ENCODE measurements at regions not wholly inside any gene's neighbourhood (a gene's known extent, or its start where the extent isn't known, plus 50 kb on each side); places are given as distances from the start of the nearest gene placed in this dataset.
"Not testable (repeated sequence)": the region's sequence is repeated elsewhere in the genome, so short reads cannot be mapped to it uniquely, and the experiment has no call there.

- DNase-seq = no peak
Measured at GRCh38 chr7:33792547-33793105, 112.7 kb upstream of the BMPER start.

GRCh38 chr7:33793616-33794015 is 111.7 kb upstream of the BMPER start:
- DNase-seq = no peak

DNA sequence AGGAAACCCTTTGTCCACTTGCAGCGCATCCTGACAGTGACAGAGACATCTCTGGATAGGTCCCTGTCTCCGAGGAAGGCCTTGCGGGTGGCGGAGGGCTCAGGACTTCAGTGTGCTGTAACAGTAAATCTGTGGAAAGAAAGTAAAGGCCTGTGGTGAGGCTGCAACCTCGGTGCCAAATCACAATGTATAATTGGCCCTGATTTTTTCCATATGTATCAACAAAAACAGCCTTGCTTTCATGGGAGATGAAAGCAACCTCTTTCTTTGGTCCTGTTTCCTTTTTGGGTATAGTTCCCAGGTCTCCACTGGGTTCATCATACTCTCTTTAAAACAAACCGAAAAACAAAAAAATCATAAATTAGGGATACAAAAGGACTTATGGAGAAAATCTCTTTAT is 110.9 kb upstream of the BMPER start:
- no peak for DNase-seq

GRCh38 chr7:33794959-33795358 is 110.4 kb upstream of the BMPER start:
- DNase-seq = no peak

GRCh38 chr7:33796538-33796937 is 108.8 kb upstream of the BMPER start:
- no peak for DNase-seq

DNA sequence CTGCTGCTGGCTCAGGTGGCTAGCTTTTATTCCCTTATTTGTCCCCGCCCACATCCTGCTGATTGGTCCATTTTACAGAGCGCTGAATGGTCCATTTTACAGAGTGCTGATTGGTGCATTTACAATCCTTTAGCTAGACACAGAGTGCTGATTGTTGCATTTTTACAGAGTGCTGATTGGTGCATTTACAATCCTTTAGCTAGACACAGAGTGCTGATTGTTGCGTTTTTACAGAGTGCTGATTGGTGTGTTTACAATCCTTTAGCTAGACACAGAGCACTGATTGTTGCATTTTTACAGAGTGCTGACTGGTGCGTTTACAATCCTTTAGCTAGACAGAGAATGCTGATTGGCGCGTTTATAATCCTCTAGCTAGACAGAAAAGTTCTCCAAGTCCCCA is 107.8 kb upstream of the BMPER start:
- DNase-seq = not testable (repeated sequence)

DNA sequence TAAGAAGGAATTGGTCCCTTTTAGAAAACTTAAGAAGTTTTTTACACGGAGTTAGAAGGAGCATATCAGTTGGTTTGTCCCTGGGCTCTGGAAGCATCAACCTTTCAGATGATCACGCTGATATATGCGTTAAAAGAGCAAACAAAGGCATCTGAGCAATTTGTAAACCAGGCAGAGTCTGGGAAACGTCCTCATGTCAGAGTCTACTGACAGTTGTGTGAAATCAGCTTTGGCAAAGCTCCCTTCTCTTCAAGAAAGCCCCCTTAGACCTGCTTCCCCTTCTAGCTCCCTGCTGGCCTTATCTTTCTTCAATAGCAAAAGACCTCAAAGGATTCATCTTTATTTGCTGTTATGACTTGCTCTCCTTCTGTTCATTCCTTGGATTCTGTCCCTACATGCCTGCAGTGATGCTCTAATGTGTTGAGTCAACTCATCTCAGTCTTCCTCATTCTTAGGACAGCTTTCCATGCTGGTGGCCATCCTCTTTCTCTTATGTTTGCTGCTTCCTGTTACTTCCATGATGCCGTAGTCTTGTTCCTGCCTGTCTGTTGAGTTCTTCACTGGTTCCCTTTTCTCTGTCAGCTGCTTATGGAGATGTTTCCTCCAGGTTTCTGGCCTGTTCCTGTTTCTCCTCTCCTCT is 106.5 kb upstream of the BMPER start:
- DNase-seq = no peak

DNA sequence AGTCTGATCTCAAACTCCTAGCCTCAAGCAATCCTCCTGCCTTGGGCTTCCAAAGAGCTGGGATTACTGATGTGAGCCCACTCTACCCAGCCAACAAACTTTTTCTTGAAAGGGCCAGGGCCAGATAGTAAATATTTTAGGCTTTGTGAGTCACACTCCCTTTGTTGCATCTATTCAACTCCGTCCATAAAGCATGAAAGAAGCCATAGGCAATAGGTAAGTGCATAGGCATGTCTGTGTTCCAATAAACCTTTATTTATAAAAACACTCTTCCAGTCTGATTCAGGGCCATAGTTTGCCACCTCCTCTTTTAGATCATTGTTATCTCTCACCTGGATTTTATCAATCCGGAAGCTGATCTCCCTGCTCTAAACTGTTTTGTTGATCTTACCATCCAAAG is 105.6 kb upstream of the BMPER start:
- DNase-seq = no peak

DNA sequence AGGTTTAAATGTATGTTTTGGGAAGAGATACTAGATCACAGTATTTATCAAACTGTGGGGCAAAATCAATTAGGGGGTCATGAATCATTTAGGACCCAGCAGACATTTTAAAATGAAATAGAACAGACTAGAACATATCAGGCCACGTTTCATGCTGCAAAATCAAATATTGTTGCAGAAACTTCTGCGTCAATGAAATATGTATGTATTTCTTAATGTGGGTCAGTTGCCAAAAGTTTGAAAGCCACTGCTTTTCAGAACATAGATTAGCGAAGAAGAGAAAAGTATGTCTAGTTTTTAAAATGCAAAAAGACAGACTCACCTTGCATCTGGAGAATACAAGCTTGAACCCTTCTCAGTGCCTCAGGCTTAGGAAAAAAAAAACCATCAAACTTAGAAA is 102.7 kb upstream of the BMPER start:
- DNase-seq = no peak

DNA sequence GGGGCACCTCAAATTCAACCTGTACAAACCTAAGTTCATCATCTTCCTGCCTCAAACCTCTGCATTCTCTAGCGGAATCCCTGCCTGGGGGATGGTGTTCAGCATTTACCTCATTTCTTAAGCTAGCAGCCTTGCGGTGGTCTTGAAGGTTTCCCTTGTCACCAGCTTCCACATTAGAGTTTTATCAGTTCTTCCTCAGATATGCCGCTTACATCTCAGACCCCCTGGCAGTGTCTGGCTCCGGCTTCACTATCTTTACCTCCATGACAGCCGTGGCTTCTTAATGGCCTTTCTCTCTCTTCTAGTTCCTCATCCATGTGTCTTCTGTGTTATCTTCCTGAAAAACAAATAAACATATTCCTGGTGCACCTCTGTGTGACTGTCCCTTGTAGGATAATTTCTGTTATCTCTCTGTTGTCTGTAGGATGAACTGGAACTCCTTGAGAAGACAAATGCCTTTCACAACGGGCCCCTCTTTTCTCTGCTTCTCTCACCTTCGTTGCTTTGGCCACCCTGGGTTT is 101.1 kb upstream of the BMPER start:
- no peak for DNase-seq

DNA sequence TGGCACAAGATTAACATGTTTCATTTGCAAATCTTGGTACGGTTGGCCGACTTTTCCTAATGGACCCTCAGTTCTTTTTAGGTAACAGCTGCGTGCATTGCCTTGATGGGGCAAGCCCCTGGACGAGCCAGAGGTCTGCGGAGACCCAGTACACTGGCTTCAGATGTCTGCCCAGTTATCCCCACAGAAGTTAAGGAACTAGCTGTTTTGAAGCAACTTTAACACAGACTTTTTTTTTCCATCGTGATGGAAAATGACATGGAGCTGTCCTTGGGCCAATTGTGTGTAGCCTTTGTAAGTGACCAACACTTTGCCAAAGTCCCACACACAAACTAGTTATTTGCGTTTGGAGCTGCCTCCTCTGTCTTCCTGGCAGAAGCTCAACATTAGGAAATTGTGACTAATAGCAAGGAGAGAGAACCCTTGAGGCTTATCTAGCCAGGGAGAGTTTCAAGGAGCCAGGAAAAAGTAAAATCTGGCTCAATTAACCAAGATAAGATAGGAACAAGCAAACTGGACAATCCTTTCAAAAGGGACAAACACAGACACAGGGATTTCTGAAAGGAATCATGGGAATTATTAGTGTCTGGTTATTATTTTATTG is 99.6 kb upstream of the BMPER start:
- DNase-seq = no peak

- peak; percentile 18 for DNase-seq
Measured at GRCh38 chr7:33806298-33807154, 98.8 kb upstream of the BMPER start.

- no peak for DNase-seq
Measured at GRCh38 chr7:33807155-33807530, 98.2 kb upstream of the BMPER start.

DNA sequence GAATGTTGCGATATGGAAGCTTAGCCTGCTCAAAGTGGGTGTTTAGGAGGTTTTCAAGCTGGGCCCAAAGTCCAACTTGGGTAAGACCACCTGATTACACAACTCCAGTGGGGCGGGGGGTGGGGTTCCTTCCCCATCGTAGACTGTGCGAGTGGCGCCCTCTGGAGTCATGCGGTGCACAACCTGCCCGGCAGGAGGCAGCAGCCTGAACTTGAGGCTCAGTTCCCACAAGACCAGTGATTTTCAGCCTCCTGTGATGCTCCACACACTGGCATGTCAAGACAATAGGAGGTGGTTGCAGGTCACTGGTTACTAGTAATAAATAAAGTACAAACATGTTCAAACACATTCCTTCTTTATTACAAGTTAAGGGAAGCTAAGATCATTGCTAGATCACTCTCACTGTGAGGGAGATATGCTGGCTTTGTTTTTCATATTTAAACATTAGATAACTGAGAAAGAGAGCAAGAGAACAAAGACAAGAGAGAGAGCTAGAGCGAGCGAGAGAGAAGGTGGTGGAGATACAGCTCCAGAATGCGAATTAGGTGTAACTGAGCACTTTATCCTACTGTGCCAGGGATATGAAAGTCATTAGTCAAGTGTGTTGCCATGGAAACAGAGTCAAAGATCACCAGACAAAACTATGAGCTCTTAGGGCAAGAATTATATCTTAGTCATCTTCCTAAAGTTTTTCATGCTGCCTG is 97.4 kb upstream of the BMPER start:
- peak; percentile 35 for DNase-seq

- no peak for DNase-seq
Measured at GRCh38 chr7:33809228-33809627, 96.1 kb upstream of the BMPER start.

GRCh38 chr7:33810356-33810755 is 95.0 kb upstream of the BMPER start:
- no peak for DNase-seq

DNA sequence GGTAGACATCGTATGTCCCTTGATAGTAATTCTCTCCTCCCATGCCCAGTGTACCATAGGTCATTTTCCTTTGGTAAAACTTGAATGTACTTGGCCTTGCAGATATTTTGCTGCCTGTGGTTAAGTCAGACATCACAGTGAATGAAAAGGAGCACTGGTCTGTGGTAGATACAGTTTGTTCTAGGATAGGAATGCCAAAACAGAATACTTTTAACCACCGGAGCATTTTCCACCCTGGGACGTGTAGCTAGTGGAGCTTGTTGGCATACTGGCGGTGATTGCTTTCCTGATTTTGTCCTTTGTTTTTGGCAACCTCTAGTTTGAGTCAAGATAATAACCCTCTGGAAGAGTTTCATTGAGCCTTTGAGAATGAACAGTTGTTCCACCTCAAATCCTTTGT is 92.0 kb upstream of the BMPER start:
- no peak for DNase-seq

DNA sequence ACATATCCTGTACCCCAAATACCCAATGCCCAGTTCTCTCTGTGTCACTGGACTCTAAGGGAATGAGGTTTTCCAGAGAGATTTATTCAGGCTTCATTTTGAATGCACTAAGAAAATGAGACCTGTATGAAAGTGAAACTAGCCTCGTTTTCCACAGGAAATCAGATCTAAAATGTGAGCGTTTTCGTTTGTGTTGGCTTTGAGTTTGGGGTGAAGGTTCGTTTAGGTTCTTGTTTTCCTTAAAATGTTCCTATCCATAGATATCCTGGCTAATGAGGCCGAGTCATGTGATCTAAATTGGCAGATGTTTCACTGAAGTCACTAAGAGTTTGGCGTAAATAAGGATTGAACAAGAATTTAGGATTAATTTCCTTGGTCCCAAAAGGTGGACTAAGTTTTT is 90.9 kb upstream of the BMPER start:
- no peak for DNase-seq

GRCh38 chr7:33814936-33815335 is 90.4 kb upstream of the BMPER start:
- DNase-seq = no peak

- DNase-seq = no peak
Measured at GRCh38 chr7:33815336-33815735, 90.0 kb upstream of the BMPER start.

- no peak for DNase-seq
Measured at GRCh38 chr7:33816106-33816505, 89.2 kb upstream of the BMPER start.

GRCh38 chr7:33819658-33820057 is 85.7 kb upstream of the BMPER start:
- no peak for DNase-seq

DNA sequence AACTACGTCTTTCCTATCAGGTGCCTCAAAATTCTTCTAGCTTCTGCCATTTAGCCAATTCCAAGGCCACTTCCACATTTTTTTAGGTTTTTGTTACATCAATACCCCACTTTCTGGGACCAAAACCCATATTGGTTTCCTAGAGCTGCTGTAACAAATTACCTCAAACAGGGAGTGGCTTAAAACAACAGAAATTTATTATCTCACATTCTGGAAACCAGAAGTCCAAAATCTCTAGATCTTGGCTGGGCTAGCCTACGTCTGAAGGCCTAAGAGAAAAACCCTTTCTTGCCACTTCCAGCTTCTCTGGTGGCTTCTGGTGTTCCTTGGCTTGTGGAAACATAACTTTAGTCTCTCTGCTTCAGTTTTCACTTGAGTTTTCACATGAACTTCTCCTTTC is 85.1 kb upstream of the BMPER start:
- DNase-seq = no peak

Measured in hematopoietic multipotent progenitor cell treated with erythropoietin and hydrocortisone succinate and interleukin-3 and kit ligand, for 6 days (in vitro differentiated cells).